HEK293 (cell line): ENCODE measurements at regions not wholly inside any gene's neighbourhood (a gene's known extent, or its start where the extent isn't known, plus 50 kb on each side); places are given as distances from the start of the nearest gene placed in this dataset.

Source experiments
- CTCF ChIA-PET: fragments of 350-600 bp; formaldehyde crosslinking; extraction: SDS; loops from one replicate; lab custom pipeline; 2021; ENCODE audit warnings: antibody characterized with exemption; lab: Yijun Ruan, JAX
- POLR2A ChIA-PET: fragments of 300-600 bp; formaldehyde crosslinking; extraction: SDS; loops from one replicate; lab custom pipeline; 2020; ENCODE audit warnings: antibody characterized with exemption, inconsistent platforms; lab: Yijun Ruan, JAX
- H3K27ac ChIP-seq: fragments of 200-500 bp; sonication (Bioruptor generic); 2 replicates; pipeline ENCODE4 v1.5.1; 2014; ENCODE audit warnings: low read depth, low read length, control low read depth, inconsistent platforms; ENCODE audit errors: extremely low read depth
- H3K36me3 ChIP-seq, 2 experiments: fragments of 200-500 bp in 1 of 2; sonication (Bioruptor generic) in 1 of 2; 1 replicate in 1 of 2; 2 replicates in 1 of 2; pipeline ENCODE4 v1.5.1; 2014 to 2017; ENCODE audit warnings: inconsistent platforms in 2 of 2, low read length in 2 of 2; ENCODE audit not compliant: control insufficient read depth in 2 of 2, insufficient read depth in 1 of 2
- H3K4me1 ChIP-seq: fragments of 200-500 bp; sonication (Bioruptor generic); 2 replicates; pipeline ENCODE4 v1.5.1; 2014; ENCODE audit warnings: mild to moderate bottlenecking, low read length, inconsistent platforms; ENCODE audit not compliant: control insufficient read depth, insufficient read depth
- H3K4me3 ChIP-seq: 2 replicates; pipeline ENCODE4 v1.5.1; 2011; ENCODE audit warnings: low read depth, mild to moderate bottlenecking, control low read depth, low read length, moderate library complexity
- H3K9me3 ChIP-seq: fragments of 200-500 bp; sonication (Bioruptor generic); 2 replicates; pipeline ENCODE4 v1.5.1; 2014; ENCODE audit warnings: low read depth, low read length, inconsistent platforms; ENCODE audit not compliant: control insufficient read depth, insufficient read depth
- ATF2 ChIP-seq: fragments of 450-650 bp; formaldehyde crosslinking; IDR thresholded peaks from 2 replicates; pipeline ENCODE4 v1.5.1; 2016; ENCODE audit warnings: missing biosample characterization, missing genetic modification characterization, low read depth
- CTCF ChIP-seq: fragments of 450-650 bp; formaldehyde crosslinking; IDR thresholded peaks from 2 replicates; pipeline ENCODE4 v1.5.1; 2016; ENCODE audit warnings: missing biosample characterization, missing genetic modification characterization
- GLI2 ChIP-seq: fragments of 450-650 bp; formaldehyde crosslinking; IDR thresholded peaks from 2 replicates; pipeline ENCODE4; 2017; ENCODE audit warnings: missing biosample characterization, missing genetic modification characterization, low read depth, borderline replicate concordance
- HOXC10 ChIP-seq: sonication (generic); formaldehyde crosslinking; IDR thresholded peaks from 2 replicates; pipeline ENCODE4 v1.8.1; 2023; ENCODE audit warnings: mild to moderate bottlenecking, missing genetic modification reagents
- HOXD13 ChIP-seq: sonication (generic); formaldehyde crosslinking; IDR thresholded peaks from 2 replicates; pipeline ENCODE4 v1.8.0; 2022; ENCODE audit warnings: missing genetic modification reagents, borderline replicate concordance
- KLF8 ChIP-seq: fragments of 450-650 bp; formaldehyde crosslinking; IDR thresholded peaks from 2 replicates; pipeline ENCODE4 v1.5.1; 2016; ENCODE audit warnings: missing biosample characterization, missing genetic modification characterization
- PRDM1 ChIP-seq: fragments of 450-650 bp; formaldehyde crosslinking; IDR thresholded peaks from 2 replicates; pipeline ENCODE4; 2016; ENCODE audit warnings: missing biosample characterization, missing genetic modification characterization
- PRDM10 ChIP-seq: fragments of 450-650 bp; formaldehyde crosslinking; IDR thresholded peaks from 2 replicates; pipeline ENCODE4 v1.5.1; 2016; ENCODE audit warnings: missing biosample characterization, missing genetic modification characterization
- TRIM28 ChIP-seq: IDR thresholded peaks from 2 replicates; pipeline ENCODE4 v1.6.1; 2011; ENCODE audit warnings: low read length, control low read depth, borderline replicate concordance
- ZBTB17 ChIP-seq: fragments of 450-650 bp; formaldehyde crosslinking; IDR thresholded peaks from 2 replicates; pipeline ENCODE4 v1.5.1; 2016; ENCODE audit warnings: missing biosample characterization, missing genetic modification characterization
- ZBTB20 ChIP-seq: fragments of 450-650 bp; formaldehyde crosslinking; IDR thresholded peaks from 2 replicates; pipeline ENCODE4 v1.5.1; 2016; ENCODE audit warnings: missing biosample characterization, missing genetic modification characterization
- ZNF112 ChIP-seq: fragments of 450-650 bp; formaldehyde crosslinking; IDR thresholded peaks from 2 replicates; pipeline ENCODE4 v1.5.0; 2017; ENCODE audit warnings: missing biosample characterization, missing genetic modification characterization
- ZNF248 ChIP-seq: fragments of 450-650 bp; formaldehyde crosslinking; IDR thresholded peaks from 2 replicates; pipeline ENCODE4 v1.5.1; 2017; ENCODE audit warnings: missing biosample characterization, missing genetic modification characterization
- ZNF280C ChIP-seq: fragments of 450-650 bp; formaldehyde crosslinking; IDR thresholded peaks from 2 replicates; pipeline ENCODE4 v1.5.1; 2016; ENCODE audit warnings: missing biosample characterization, missing genetic modification characterization
- ZNF324 ChIP-seq: fragments of 450-650 bp; formaldehyde crosslinking; IDR thresholded peaks from 2 replicates; pipeline ENCODE4 v1.5.1; 2016; ENCODE audit warnings: missing biosample characterization, missing genetic modification characterization
- ZNF610 ChIP-seq: fragments of 450-650 bp; formaldehyde crosslinking; IDR thresholded peaks from 2 replicates; pipeline ENCODE4 v1.5.1; 2016; ENCODE audit warnings: missing biosample characterization, missing genetic modification characterization, borderline replicate concordance
- ZNF645 ChIP-seq: fragments of 450-650 bp; formaldehyde crosslinking; IDR thresholded peaks from 2 replicates; pipeline ENCODE4; 2016; ENCODE audit warnings: missing biosample characterization, missing genetic modification characterization
- TF ChIP-seq, protein P1 (sequence below): fragments of 450-650 bp; formaldehyde crosslinking; IDR thresholded peaks from 2 replicates; pipeline ENCODE4 v1.5.1; 2017; ENCODE audit warnings: missing biosample characterization, missing genetic modification characterization
- TF ChIP-seq, protein P2 (sequence below): fragments of 450-650 bp; IDR thresholded peaks from 2 replicates; pipeline ENCODE4 v1.5.1; 2018; ENCODE audit warnings: missing biosample characterization, missing genetic modification characterization

- H3K27ac ChIP-seq = no peak overlapping the region
- POLR2A ChIA-PET = no interaction called here
- no peaks in the 10 kb centered on the region for H3K9me3 ChIP-seq
- no peaks in the 10 kb centered on the region for H3K4me1 ChIP-seq
- H3K36me3 ChIP-seq = no peaks in the 10 kb centered on the region
- no peak overlapping the region for H3K4me3 ChIP-seq
- TF ChIP-seq PRDM1 (tag by site-specific recombination) (no peak), ZNF112 (no peak), GLI2 (no peak), CTCF (tag by site-specific recombination) (no peak), ZNF645 (no peak), ZNF324 (no peak), ZNF248 (no peak), HOXD13 (CRISPR knock-in tag) (no peak), PRDM10 (tag by site-specific recombination) (no peak), ZNF610 (tag by site-specific recombination) (no peak), TRIM28 (no peak), ZBTB17 (tag by site-specific recombination) (no peak)
- TF ChIP-seq, protein P1, sequence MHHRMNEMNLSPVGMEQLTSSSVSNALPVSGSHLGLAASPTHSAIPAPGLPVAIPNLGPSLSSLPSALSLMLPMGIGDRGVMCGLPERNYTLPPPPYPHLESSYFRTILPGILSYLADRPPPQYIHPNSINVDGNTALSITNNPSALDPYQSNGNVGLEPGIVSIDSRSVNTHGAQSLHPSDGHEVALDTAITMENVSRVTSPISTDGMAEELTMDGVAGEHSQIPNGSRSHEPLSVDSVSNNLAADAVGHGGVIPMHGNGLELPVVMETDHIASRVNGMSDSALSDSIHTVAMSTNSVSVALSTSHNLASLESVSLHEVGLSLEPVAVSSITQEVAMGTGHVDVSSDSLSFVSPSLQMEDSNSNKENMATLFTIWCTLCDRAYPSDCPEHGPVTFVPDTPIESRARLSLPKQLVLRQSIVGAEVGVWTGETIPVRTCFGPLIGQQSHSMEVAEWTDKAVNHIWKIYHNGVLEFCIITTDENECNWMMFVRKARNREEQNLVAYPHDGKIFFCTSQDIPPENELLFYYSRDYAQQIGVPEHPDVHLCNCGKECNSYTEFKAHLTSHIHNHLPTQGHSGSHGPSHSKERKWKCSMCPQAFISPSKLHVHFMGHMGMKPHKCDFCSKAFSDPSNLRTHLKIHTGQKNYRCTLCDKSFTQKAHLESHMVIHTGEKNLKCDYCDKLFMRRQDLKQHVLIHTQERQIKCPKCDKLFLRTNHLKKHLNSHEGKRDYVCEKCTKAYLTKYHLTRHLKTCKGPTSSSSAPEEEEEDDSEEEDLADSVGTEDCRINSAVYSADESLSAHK (tag by site-specific recombination) = no peak
- TF ChIP-seq, protein P2, sequence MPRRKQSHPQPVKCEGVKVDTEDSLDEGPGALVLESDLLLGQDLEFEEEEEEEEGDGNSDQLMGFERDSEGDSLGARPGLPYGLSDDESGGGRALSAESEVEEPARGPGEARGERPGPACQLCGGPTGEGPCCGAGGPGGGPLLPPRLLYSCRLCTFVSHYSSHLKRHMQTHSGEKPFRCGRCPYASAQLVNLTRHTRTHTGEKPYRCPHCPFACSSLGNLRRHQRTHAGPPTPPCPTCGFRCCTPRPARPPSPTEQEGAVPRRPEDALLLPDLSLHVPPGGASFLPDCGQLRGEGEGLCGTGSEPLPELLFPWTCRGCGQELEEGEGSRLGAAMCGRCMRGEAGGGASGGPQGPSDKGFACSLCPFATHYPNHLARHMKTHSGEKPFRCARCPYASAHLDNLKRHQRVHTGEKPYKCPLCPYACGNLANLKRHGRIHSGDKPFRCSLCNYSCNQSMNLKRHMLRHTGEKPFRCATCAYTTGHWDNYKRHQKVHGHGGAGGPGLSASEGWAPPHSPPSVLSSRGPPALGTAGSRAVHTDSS (tag by site-specific recombination) = no peak
- CTCF ChIA-PET = interaction anchor here (0.6 to 2.1 kb wide), 4 partner anchors 278 to 545 kb away, joined by 3 to 5 read pairs (median 3); no protein-coding TSS in a partner anchor
Observed at GRCh38 chr6:130314271-130314670, 51.5 kb upstream of the TMEM200A start.

GRCh38 chr6:130313206-130313605 is 52.6 kb upstream of the TMEM200A start:
- CTCF ChIA-PET = interaction anchor here (0.7 to 2.1 kb wide), 4 partner anchors 8 to 396 kb away, joined by 3 to 5 read pairs (median 3); no protein-coding TSS in a partner anchor
- no peaks in the 10 kb centered on the region for H3K4me1 ChIP-seq
- no peaks in the 10 kb centered on the region for H3K9me3 ChIP-seq
- H3K27ac ChIP-seq = no peak overlapping the region
- H3K4me3 ChIP-seq = no peak overlapping the region
- H3K36me3 ChIP-seq = no peaks in the 10 kb centered on the region
- POLR2A ChIA-PET = no interaction called here
- TF ChIP-seq ZBTB20 (tag by site-specific recombination) = no peak
- TF ChIP-seq HOXC10 (CRISPR knock-in tag) = no peak
- TF ChIP-seq ZNF280C (tag by site-specific recombination) = no peak
- TF ChIP-seq KLF8 (tag by site-specific recombination) = no peak
- TF ChIP-seq ATF2 = no peak
